ENCODE measurements at regions not wholly inside any gene's neighbourhood (a gene's known extent, or its start where the extent isn't known, plus 50 kb on each side); places are given as distances from the start of the nearest gene placed in this dataset.

DNA sequence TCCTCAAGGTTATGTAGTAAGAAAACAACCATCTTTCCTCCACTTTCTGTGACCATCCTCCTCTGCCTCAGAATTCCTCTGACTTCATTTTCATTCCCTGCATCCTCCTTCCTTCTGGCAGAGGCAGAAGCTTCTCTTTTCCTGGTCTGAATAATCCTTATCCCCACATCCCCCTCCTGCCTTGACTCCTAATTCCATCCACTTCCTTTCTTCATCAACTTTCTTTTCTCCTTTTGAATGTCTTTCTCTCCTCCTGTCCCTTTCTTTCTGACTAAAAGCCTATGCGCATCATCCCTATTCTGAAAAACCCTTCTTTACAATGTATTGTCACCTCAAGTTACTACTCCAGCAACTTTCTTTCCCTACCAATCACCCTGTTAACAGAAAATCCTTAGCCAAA lies 79.0 kb downstream of the CDO1 start (continued):
- TF ChIP-seq ZHX2 (IDR thresholded peaks at IDR 0.05; ENCODE audit: low read depth) (no peak), ZHX2 (CRISPR knock-in tag; IDR thresholded peaks at IDR 0.05; ENCODE audit: borderline replicate concordance) (no peak), ZMYM3 (CRISPR knock-in tag; IDR thresholded peaks at IDR 0.05) (no peak), MAFK (conservative IDR thresholded peaks at IDR 0.05 in 1 of 2, IDR thresholded peaks at IDR 0.05 in 1 of 2; ENCODE audit: low read length in 2 of 2) (no peak), ZNF407 (CRISPR knock-in tag; IDR thresholded peaks at IDR 0.05; ENCODE audit: not compliant biosample characterization) (no peak), ZFP36 (IDR thresholded peaks at IDR 0.05; ENCODE audit: borderline replicate concordance, low read depth, low read length, partially characterized antibody) (no peak), MIER3 (CRISPR knock-in tag; IDR thresholded peaks at IDR 0.05; ENCODE audit: borderline replicate concordance) (no peak), ZNF232 (CRISPR knock-in tag; IDR thresholded peaks at IDR 0.05; ENCODE audit: borderline replicate concordance) (no peak), ZNF12 (CRISPR knock-in tag; IDR thresholded peaks at IDR 0.05) (no peak), ZNF205 (CRISPR knock-in tag; IDR thresholded peaks at IDR 0.05) (no peak), ATF1 (CRISPR knock-in tag; IDR thresholded peaks at IDR 0.05) (no peak)
- TF ChIP-seq, protein P1, sequence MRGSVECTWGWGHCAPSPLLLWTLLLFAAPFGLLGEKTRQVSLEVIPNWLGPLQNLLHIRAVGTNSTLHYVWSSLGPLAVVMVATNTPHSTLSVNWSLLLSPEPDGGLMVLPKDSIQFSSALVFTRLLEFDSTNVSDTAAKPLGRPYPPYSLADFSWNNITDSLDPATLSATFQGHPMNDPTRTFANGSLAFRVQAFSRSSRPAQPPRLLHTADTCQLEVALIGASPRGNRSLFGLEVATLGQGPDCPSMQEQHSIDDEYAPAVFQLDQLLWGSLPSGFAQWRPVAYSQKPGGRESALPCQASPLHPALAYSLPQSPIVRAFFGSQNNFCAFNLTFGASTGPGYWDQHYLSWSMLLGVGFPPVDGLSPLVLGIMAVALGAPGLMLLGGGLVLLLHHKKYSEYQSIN (CRISPR knock-in tag; IDR thresholded peaks at IDR 0.05; ENCODE audit: borderline replicate concordance): no peak

Data from HepG2 (cell line).